Aorta (tissue), 5 donors: ENCODE measurements at regions not wholly inside any gene's neighbourhood (a gene's known extent, or its start where the extent isn't known, plus 50 kb on each side); places are given as distances from the start of the nearest gene placed in this dataset.

Experiments used
- ATAC-seq: fragments of 200-7000 bp; cut with Tn5 transposase; one replicate; pipeline ENCODE4 v1.9.1; 2022; ENCODE audit warnings: moderate library complexity; ENCODE audit not compliant: low FRiP score
- DNase-seq, 2 donors: peaks; one replicate each; pipeline ENCODE4 v3.0.0-alpha.2; 2020
- H3K27ac ChIP-seq, 2 donors: one replicate each; pipeline ENCODE4 v1.5.1; 2013; ENCODE audit warnings: low read length in 2 of 2, mild to moderate bottlenecking in 2 of 2, moderate library complexity in 2 of 2, control low read depth in 1 of 2, inconsistent platforms in 1 of 2, low read depth in 1 of 2
- H3K27me3 ChIP-seq, 2 donors: one replicate each; pipeline ENCODE4 v1.6.1; 2013; ENCODE audit warnings: control low read depth in 1 of 2, low read length in 1 of 2, mild to moderate bottlenecking in 1 of 2, moderate library complexity in 1 of 2; ENCODE audit not compliant: insufficient read depth in 2 of 2, control insufficient read depth in 1 of 2
- H3K36me3 ChIP-seq, 2 donors: one replicate each; pipeline ENCODE4 v1.6.1; 2013; ENCODE audit warnings: control low read depth in 1 of 2, low read length in 1 of 2, mild to moderate bottlenecking in 1 of 2; ENCODE audit not compliant: insufficient read depth in 2 of 2, control insufficient read depth in 1 of 2
- H3K4me1 ChIP-seq, 2 donors: one replicate each; pipeline ENCODE4 v1.6.1; 2013; ENCODE audit warnings: low read length in 2 of 2, control low read depth in 1 of 2, mild to moderate bottlenecking in 1 of 2, moderate library complexity in 1 of 2; ENCODE audit not compliant: insufficient read depth in 2 of 2, control insufficient read depth in 1 of 2
- H3K4me3 ChIP-seq, 2 donors: one replicate each; pipeline ENCODE4 v1.5.1; 2013; ENCODE audit warnings: low read length in 2 of 2, control low read depth in 1 of 2, mild to moderate bottlenecking in 1 of 2
- H3K9me3 ChIP-seq: one replicate; pipeline ENCODE4 v1.6.1; 2013; ENCODE audit warnings: mild to moderate bottlenecking, low read length; ENCODE audit not compliant: control insufficient read depth
- WGBS, 2 donors: extraction: QIAGEN DNeasy Blood & Tissue Kit; methylation state at CpG; one replicate each; pipeline ENCODE4 v1.1.7; 2013; 5-methylcytosine and 5-hydroxymethylcytosine counted together
- intact Hi-C, 2 donors: fragments of 100-400 bp; cut with DNase I; formaldehyde crosslinking; loops; one replicate each; pipeline versions ENCODE4 v1.14.2 to v1.15.0; 2022
- donor health status: healthy with polysubstance abuse.
- donor health status: Bipolar disorder and iron deficiency.
- donor health status: DM: no; HTN: no; CAD: no.
- donor health status: DM: no; HTN: no; CAD: no.
- donor health status: DM: yes; HTN: yes; CAD: no.

DNA sequence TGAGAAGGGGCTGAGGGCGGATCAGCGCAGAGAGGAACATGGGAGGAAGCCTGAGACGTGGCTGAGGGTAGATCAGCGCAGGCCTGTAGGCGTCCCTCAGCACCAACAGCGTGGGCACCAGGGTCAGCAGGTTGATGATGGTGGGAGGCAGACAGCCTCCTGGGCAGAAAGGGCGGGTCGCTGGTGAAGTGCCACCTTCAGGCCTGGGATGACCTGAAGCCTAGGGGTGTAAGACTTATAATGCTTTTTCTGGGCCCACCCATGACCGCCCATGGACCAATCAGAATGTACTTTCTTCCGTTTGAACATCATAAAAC is 462.1 kb downstream of the TBC1D32 start:
- WGBS, 2 donors: 90 to 91% methylated on average over 10 of the region's 10 CpGs
- ATAC-seq: peak; percentile 8
- Histone ChIP-seq H3K4me3 (no peak overlapping the region), H3K27ac (no peak overlapping the region), H3K9me3 (peaks cover 2% of the 10 kb centered on the region), H3K36me3 (no peaks in the 10 kb centered on the region), H3K27me3 (no peaks in the 10 kb centered on the region), H3K4me1 (no peaks in the 10 kb centered on the region)
- intact Hi-C loops: no loop called here
- DNase-seq: no peak

DNA sequence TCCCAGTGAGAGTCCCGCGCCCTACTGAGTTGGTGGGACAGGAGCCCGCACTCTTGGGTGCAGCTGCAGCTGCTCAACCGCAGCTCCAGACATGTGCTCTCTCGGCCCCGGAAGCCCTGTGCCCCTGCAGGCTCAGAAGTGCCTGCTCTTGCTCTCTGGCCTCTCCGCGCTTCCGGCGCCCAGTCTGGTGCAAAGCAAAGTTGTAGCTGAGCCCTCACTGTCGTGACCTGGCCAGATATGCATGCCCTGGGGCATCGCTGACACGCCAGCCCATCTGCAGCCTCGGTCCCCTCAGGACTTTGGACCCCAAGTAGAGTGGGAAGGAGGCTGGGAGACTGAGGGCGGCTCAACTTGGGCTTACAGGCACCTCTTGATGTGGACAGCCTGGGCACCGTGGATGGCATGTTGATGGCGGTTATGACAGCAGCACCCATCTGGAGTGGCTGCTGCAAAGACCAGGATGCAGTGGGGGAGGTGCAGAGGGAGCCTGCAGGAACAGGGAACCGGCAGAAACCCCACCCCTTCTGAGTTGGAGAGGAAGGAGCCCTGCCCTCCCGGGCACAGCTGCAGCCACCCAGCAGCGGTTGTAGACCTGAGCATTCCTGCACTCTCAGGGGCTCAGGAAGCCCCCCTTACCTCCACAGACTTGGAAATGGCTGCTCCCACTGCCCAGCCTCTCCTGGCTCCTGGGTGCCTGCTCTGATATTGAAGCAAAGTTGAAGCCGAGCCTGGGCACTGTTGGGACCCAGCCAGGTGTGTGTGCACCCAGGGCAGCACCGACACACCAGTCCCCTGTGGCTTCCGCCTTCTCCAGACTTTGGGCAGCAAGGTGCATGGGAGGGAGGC is 462.6 kb downstream of the TBC1D32 start:
- WGBS, 2 donors: 75 to 82% methylated on average over 23 of the region's 23 CpGs
- Histone ChIP-seq H3K4me1 (no peaks in the 10 kb centered on the region), H3K4me3 (no peak overlapping the region), H3K9me3 (peaks cover 2% of the 10 kb centered on the region), H3K27me3 (no peaks in the 10 kb centered on the region), H3K27ac (no peak overlapping the region), H3K36me3 (no peaks in the 10 kb centered on the region)
- intact Hi-C loops: no loop called here
- ATAC-seq: peak; percentile 31
- DNase-seq: peak; percentile 42 to 70

DNA sequence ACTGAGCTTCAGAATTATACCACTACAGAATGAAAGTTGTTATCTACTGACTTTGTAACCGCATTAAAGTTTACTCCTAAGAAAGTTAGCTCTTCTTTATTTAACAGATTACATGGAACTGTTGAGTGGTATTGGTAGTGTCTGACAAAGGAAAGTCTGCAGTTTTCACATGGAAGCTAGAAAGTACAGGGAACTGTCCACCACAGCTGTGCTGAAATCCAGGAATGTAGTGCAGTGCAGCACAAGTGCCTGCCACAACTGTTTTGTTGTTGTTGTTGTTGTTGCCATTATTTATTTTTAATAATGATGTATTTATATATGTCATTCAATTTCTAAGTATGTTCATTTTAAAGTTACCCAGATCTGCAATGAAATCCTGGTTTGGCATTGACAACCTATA is 464.9 kb downstream of the TBC1D32 start:
- H3K27ac ChIP-seq: no peak overlapping the region
- H3K4me1 ChIP-seq: no peaks in the 10 kb centered on the region
- ATAC-seq: no peak
- intact Hi-C loops: no loop called here
- no peaks in the 10 kb centered on the region for H3K27me3 ChIP-seq
- 45 to 62% methylated on average over 1 of the region's 1 CpG for WGBS, 2 donors
- no peak overlapping the region for H3K4me3 ChIP-seq
- no peak for DNase-seq
- H3K36me3 ChIP-seq: no peaks in the 10 kb centered on the region
- H3K9me3 ChIP-seq: peaks cover 2% of the 10 kb centered on the region

DNA sequence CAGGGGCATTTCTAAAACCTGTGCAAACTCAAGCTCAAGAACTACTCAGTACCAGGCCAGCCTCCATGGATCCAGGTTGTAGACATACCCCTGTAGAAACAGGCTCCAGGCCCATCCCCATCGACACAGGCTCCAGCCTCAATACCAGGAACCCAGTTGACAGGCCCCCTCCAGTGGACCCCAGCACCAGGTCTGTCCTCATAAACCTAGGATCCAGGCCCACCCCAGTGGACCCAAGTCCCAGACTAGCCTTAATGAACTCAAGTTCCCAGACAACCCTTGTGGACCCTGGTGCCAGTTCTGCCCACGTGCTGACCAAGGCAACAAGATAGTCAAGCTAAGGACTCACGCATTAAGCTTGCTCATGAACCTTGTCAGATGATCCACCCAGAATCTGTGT is 476.9 kb downstream of the TBC1D32 start:
- Histone ChIP-seq H3K27ac (no peak overlapping the region), H3K36me3 (no peaks in the 10 kb centered on the region), H3K4me3 (no peak overlapping the region), H3K9me3 (no peaks in the 10 kb centered on the region), H3K27me3 (no peaks in the 10 kb centered on the region), H3K4me1 (no peaks in the 10 kb centered on the region)
- DNase-seq: peak in 1 of 2 donors; percentile 26
- peak; percentile 52 for ATAC-seq
- intact Hi-C loops: no loop called here
- WGBS, 2 donors: 77 to 84% methylated on average over 3 of the region's 3 CpGs

DNA sequence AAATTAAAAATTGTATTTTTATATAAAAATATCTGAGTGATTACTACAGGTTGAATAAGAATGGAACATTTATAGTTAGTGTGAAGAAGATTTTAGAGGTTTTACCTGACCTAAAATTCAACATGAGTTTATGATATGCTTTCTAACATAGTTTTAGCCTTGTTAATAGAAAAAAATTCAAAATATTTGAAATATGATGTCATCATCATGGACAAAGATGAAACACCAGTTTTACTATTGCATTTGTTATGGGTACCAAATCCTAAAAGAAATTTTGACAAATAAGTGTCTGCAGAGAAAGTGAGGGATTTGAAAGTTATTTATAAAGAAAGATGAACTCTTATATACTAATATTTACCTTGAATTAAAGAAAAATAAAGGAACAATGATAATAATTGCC is 479.7 kb downstream of the TBC1D32 start:
- Histone ChIP-seq H3K36me3 (no peaks in the 10 kb centered on the region), H3K27ac (no peak overlapping the region), H3K4me1 (no peaks in the 10 kb centered on the region), H3K27me3 (no peaks in the 10 kb centered on the region), H3K4me3 (no peak overlapping the region), H3K9me3 (no peaks in the 10 kb centered on the region)
- ATAC-seq (no peak), DNase-seq (no peak)
- intact Hi-C loops: no loop called here

DNA sequence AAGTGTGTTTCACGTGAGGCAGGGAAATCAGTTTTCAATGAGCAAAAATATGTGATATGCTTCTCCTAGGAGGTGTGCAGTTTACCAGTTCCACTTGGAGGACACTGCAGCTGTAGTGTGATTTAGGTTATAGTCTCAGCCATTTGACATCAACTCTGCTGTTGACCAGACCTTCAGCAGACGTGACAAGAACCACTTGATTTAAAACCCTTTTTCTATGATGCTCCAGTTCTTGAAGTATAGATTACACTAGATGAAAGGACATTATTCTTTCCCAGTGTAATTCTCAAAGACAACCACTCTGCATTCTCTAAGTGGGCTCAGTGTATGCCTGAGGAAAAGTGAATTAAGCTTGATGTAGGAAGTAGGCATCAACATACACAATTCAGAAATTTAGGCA is 480.8 kb downstream of the TBC1D32 start:
- no peaks in the 10 kb centered on the region for H3K9me3 ChIP-seq
- H3K27ac ChIP-seq: no peak overlapping the region
- no peaks in the 10 kb centered on the region for H3K4me1 ChIP-seq
- DNase-seq: no peak
- intact Hi-C loops: no loop called here
- no peak overlapping the region for H3K4me3 ChIP-seq
- no peaks in the 10 kb centered on the region for H3K27me3 ChIP-seq
- 20 to 37% methylated on average over 2 of the region's 2 CpGs for WGBS, 2 donors
- no peaks in the 10 kb centered on the region for H3K36me3 ChIP-seq
- no peak for ATAC-seq

DNA sequence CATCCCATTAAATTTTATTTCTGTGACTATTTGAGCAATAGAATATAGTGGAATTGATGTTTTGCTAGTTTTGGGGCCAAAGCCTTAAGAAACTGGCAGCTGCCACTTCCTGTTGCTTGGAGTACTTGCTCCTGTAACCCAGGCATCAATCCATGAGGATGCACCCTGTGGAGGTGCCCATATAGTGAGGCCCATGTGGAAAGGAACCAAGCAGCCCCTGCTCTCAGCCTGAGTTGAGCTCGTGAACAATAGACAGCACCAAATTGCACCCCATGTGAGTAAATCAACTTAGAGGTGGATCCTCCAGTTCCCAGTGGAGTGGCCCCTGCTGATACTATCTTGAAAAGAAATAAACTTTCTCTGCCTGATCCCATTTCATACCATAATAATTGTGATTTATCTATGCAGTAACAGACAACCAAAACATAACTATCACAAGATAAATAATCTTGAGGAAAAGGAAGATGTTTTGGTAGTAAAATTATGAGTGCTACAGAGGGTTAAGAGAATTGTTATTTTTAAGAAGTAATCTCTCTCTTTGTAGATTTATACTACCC is 481.9 kb downstream of the TBC1D32 start:
- WGBS, 2 donors: 10 to 13% methylated on average over 1 of the region's 1 CpG

DNA sequence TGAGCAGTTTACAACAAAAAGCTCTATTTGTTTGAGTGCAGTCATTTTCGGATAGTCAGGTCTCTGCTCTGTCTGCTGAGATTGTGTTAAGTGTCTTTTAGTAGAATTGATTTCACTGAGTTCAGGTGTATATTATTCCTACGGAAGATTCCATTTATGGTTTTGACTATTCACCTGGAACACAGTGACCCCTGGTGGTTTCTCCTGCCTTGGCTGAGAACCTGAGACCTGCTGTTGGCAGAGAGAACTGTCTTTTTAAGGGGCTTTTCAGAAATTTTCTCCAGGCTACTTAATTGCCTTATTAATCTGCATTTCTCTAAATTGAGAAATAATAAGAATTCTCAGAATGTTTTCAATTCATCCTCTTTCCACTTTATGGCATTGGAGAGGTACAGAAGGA is 508.0 kb downstream of the TBC1D32 start:
- DNase-seq: no peak
- ATAC-seq: no peak
- no peak overlapping the region for H3K27ac ChIP-seq
- no peaks in the 10 kb centered on the region for H3K27me3 ChIP-seq
- intact Hi-C loops: no loop called here
- H3K4me1 ChIP-seq: no peaks in the 10 kb centered on the region
- WGBS, 2 donors: 42 to 45% methylated on average over 2 of the region's 2 CpGs
- H3K4me3 ChIP-seq: no peak overlapping the region
- no peaks in the 10 kb centered on the region for H3K9me3 ChIP-seq
- no peaks in the 10 kb centered on the region for H3K36me3 ChIP-seq

More for the DNA sequence above, 481.9 kb downstream of the TBC1D32 start:
- Histone ChIP-seq H3K27ac (no peak overlapping the region), H3K36me3 (no peaks in the 10 kb centered on the region), H3K4me3 (no peak overlapping the region), H3K27me3 (no peaks in the 10 kb centered on the region), H3K4me1 (no peaks in the 10 kb centered on the region), H3K9me3 (no peaks in the 10 kb centered on the region)
- no peak for DNase-seq
- intact Hi-C loops: no loop called here
- no peak for ATAC-seq

DNA sequence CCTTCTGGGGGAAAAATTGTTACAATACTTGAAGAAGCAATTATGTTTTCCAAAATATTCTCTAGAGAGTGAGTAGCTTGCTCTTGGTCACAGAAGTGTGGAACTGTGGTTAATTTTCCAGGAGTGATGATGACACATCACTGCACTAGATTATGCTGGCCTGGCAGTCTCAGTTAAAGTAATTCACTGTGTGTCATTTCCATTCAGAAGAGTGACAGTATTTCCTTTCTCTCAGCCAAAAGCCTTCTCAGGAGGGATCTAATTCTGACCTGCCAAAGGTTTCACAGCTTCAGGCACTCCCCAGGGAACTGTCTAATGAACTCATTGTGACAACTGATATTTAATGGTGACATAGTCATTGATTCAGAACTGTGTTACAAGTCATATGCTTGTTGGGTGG is 517.5 kb downstream of the TBC1D32 start:
- H3K4me3 ChIP-seq: no peak overlapping the region
- intact Hi-C loops: no loop called here

More for the DNA sequence above, 517.5 kb downstream of the TBC1D32 start:
- ATAC-seq (no peak), DNase-seq (no peak)
- no peaks in the 10 kb centered on the region for H3K4me1 ChIP-seq
- peaks cover 3% of the 10 kb centered on the region for H3K9me3 ChIP-seq
- no peaks in the 10 kb centered on the region for H3K36me3 ChIP-seq
- H3K27me3 ChIP-seq: no peaks in the 10 kb centered on the region
- no peak overlapping the region for H3K27ac ChIP-seq
